ENCODE measurements at regions not wholly inside any gene's neighbourhood (a gene's known extent, or its start where the extent isn't known, plus 50 kb on each side); places are given as distances from the start of the nearest gene placed in this dataset.
A peak's percentile ranks its signal among the peaks of the same experiment; 100 is the strongest.
"Not testable (repeated sequence)": the region's sequence is repeated elsewhere in the genome, so short reads cannot be mapped to it uniquely, and the experiment has no call there.

DNA sequence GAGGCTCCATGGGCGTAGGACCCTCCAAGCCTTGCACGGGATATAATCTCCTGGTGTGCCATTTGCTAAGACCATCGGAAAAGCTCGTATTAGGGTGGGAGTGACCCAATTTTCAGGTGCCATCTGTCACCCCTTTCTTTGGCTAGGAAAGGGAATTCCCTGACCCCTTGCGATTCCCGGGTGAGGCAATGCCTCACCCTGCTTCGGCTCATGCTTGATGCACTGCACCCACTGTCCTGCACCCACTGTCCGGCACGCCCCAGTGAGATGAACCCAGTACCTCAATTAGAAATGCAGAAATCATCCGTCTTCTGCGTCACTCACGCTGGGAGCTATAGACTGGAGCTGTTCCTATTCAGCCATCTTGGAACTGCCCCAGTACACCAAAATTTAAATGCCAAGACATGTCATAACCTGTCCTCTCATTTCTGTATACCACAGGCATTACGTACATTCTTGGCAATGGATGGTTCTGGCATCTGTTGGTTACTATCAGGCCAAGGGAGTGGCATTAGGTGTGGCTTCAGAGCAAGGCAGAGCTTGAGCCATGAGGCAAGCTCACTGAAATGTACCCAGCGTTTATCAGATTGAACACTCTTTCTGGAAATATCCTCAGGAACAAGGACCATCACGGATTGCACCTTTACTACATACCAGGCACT lies 95.4 kb upstream of the GALNT18 start:
- FAIRE-seq (peak; percentile 99), DNase-seq (ENCODE audit: low read depth, low spot score) (peak; percentile 93)
- no peaks in the 10 kb centered on the region for H3K36me3 ChIP-seq (ENCODE audit: control insufficient read depth in 2 of 2, extremely low read depth in 1 of 2, insufficient read depth in 2 of 2, low read length in 2 of 2)
- peak overlapping the region; percentile 71 for H2AFZ ChIP-seq (ENCODE audit: control insufficient read depth, low read length)
- H3K4me2 ChIP-seq (ENCODE audit: control insufficient read depth, extremely low read depth, insufficient read depth, low read depth, low read length): peak overlapping the region; percentile 56
- no peaks in the 10 kb centered on the region for H3K27me3 ChIP-seq (ENCODE audit: control insufficient read depth, extremely low read depth, insufficient read depth, low read length)
- H3K9ac ChIP-seq (ENCODE audit: control insufficient read depth, extremely low read depth, insufficient read depth, low read length): peak overlapping the region; percentile 39
- H3K4me3 ChIP-seq (ENCODE audit: control insufficient read depth in 2 of 3, extremely low read depth in 1 of 3, insufficient read depth in 2 of 3, low read depth in 1 of 3, low read length in 3 of 3): no peak overlapping the region
- no peaks in the 10 kb centered on the region for H4K20me1 ChIP-seq (ENCODE audit: control insufficient read depth, extremely low read depth, insufficient read depth, low read length)
- H3K79me2 ChIP-seq (ENCODE audit: control insufficient read depth, insufficient read depth, low read length): no peaks in the 10 kb centered on the region
- dilution Hi-C loops (cut with MboI; ENCODE audit: extremely low pct_ligation_motif_present, low sequenced_read_pairs): no loop called here
- H3K9me3 ChIP-seq (ENCODE audit: control insufficient read depth, low read depth, low read length): peaks cover 8% of the 10 kb centered on the region
- no peaks in the 10 kb centered on the region for H3K9me1 ChIP-seq (ENCODE audit: control insufficient read depth, extremely low read depth, insufficient read depth, low read length)
- no peak for TF ChIP-seq EZH2 (IDR thresholded peaks at IDR 0.05; ENCODE audit: low read length)
- TF ChIP-seq, protein P1, sequence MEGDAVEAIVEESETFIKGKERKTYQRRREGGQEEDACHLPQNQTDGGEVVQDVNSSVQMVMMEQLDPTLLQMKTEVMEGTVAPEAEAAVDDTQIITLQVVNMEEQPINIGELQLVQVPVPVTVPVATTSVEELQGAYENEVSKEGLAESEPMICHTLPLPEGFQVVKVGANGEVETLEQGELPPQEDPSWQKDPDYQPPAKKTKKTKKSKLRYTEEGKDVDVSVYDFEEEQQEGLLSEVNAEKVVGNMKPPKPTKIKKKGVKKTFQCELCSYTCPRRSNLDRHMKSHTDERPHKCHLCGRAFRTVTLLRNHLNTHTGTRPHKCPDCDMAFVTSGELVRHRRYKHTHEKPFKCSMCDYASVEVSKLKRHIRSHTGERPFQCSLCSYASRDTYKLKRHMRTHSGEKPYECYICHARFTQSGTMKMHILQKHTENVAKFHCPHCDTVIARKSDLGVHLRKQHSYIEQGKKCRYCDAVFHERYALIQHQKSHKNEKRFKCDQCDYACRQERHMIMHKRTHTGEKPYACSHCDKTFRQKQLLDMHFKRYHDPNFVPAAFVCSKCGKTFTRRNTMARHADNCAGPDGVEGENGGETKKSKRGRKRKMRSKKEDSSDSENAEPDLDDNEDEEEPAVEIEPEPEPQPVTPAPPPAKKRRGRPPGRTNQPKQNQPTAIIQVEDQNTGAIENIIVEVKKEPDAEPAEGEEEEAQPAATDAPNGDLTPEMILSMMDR (optimal IDR thresholded peaks at IDR 0.05 in 1 of 3, IDR thresholded peaks at IDR 0.05 in 1 of 3, conservative IDR thresholded peaks at IDR 0.05 in 1 of 3; ENCODE audit: extremely low read depth in 1 of 3, insufficient read depth in 2 of 3, low read length in 3 of 3): no peak
- peaks cover 9% of the 10 kb centered on the region for H3K4me1 ChIP-seq (ENCODE audit: control insufficient read depth, extremely low read depth, insufficient read depth, low read length)
- peak overlapping the region; percentile 69 for H3K27ac ChIP-seq (ENCODE audit: control insufficient read depth, insufficient read depth, low read length)

DNA sequence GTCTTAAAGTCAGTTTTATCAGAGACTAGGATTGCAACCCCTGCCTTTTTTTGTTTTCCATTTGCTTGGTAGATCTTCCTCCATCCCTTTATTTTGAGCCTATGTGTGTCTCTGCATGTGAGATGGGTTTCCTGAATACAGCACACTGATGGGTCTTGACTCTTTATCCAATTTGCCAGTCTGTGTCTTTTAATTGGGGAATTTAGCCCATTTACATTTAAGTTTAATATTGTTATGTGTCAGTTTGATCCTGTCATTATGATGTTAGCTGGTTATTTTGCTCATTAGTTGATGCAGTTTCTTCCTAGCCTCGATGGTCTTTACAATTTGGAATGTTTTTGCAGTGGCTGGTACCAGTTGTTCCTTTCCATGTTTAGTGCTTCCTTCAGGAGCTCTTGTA lies 93.3 kb upstream of the GALNT18 start:
- H3K27ac ChIP-seq (ENCODE audit: control insufficient read depth, insufficient read depth, low read length); H3K9me3 ChIP-seq (ENCODE audit: control insufficient read depth, low read depth, low read length); H3K4me3 ChIP-seq (ENCODE audit: control insufficient read depth in 2 of 3, extremely low read depth in 1 of 3, insufficient read depth in 2 of 3, low read depth in 1 of 3, low read length in 3 of 3); H3K27me3 ChIP-seq (ENCODE audit: control insufficient read depth, extremely low read depth, insufficient read depth, low read length); H3K79me2 ChIP-seq (ENCODE audit: control insufficient read depth, insufficient read depth, low read length); H3K9me1 ChIP-seq (ENCODE audit: control insufficient read depth, extremely low read depth, insufficient read depth, low read length); H4K20me1 ChIP-seq (ENCODE audit: control insufficient read depth, extremely low read depth, insufficient read depth, low read length); H2AFZ ChIP-seq (ENCODE audit: control insufficient read depth, low read length); DNase-seq (ENCODE audit: low read depth, low spot score); H3K9ac ChIP-seq (ENCODE audit: control insufficient read depth, extremely low read depth, insufficient read depth, low read length); H3K4me1 ChIP-seq (ENCODE audit: control insufficient read depth, extremely low read depth, insufficient read depth, low read length); H3K36me3 ChIP-seq (ENCODE audit: control insufficient read depth in 2 of 2, extremely low read depth in 1 of 2, insufficient read depth in 2 of 2, low read length in 2 of 2); FAIRE-seq; dilution Hi-C loops (cut with MboI; ENCODE audit: extremely low pct_ligation_motif_present, low sequenced_read_pairs); H3K4me2 ChIP-seq (ENCODE audit: control insufficient read depth, extremely low read depth, insufficient read depth, low read depth, low read length): not testable (repeated sequence)

DNA sequence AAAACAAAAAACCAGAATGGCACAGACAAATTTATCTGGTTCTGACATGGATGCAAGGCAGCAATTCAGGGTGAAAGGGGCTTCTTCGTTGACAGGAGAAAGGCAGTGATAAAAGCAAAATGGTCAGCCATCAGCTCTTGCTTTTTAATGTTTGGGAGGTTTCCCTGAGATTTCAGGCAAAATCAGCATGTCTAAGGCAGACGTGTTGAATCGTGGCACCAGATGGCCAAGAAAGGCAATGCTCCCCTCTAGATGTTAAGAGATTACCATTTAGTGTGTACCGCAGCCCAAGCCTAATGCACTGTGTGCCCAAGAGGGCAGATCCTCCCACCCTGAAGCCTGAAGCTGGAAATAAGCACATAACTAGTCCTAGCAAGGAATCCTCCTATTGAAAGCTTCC lies 88.8 kb upstream of the GALNT18 start:
- no peak overlapping the region for H3K27ac ChIP-seq (ENCODE audit: control insufficient read depth, insufficient read depth, low read length)
- H2AFZ ChIP-seq (ENCODE audit: control insufficient read depth, low read length): no peak overlapping the region
- H3K36me3 ChIP-seq (ENCODE audit: control insufficient read depth in 2 of 2, extremely low read depth in 1 of 2, insufficient read depth in 2 of 2, low read length in 2 of 2): no peaks in the 10 kb centered on the region
- no peaks in the 10 kb centered on the region for H3K27me3 ChIP-seq (ENCODE audit: control insufficient read depth, extremely low read depth, insufficient read depth, low read length)
- DNase-seq (ENCODE audit: low read depth, low spot score): no peak
- no peak for FAIRE-seq
- no peaks in the 10 kb centered on the region for H3K9me3 ChIP-seq (ENCODE audit: control insufficient read depth, low read depth, low read length)
- no peak overlapping the region for H3K4me2 ChIP-seq (ENCODE audit: control insufficient read depth, extremely low read depth, insufficient read depth, low read depth, low read length)
- H4K20me1 ChIP-seq (ENCODE audit: control insufficient read depth, extremely low read depth, insufficient read depth, low read length): no peaks in the 10 kb centered on the region
- H3K4me3 ChIP-seq (ENCODE audit: control insufficient read depth in 2 of 3, extremely low read depth in 1 of 3, insufficient read depth in 2 of 3, low read depth in 1 of 3, low read length in 3 of 3): no peak overlapping the region
- dilution Hi-C loops (cut with MboI; ENCODE audit: extremely low pct_ligation_motif_present, low sequenced_read_pairs): no loop called here
- no peaks in the 10 kb centered on the region for H3K79me2 ChIP-seq (ENCODE audit: control insufficient read depth, insufficient read depth, low read length)
- no peak overlapping the region for H3K9ac ChIP-seq (ENCODE audit: control insufficient read depth, extremely low read depth, insufficient read depth, low read length)
- no peaks in the 10 kb centered on the region for H3K9me1 ChIP-seq (ENCODE audit: control insufficient read depth, extremely low read depth, insufficient read depth, low read length)
- TF ChIP-seq EZH2 (IDR thresholded peaks at IDR 0.05; ENCODE audit: low read length): no peak
- TF ChIP-seq, protein P1 (optimal IDR thresholded peaks at IDR 0.05 in 1 of 3, IDR thresholded peaks at IDR 0.05 in 1 of 3, conservative IDR thresholded peaks at IDR 0.05 in 1 of 3; ENCODE audit: extremely low read depth in 1 of 3, insufficient read depth in 2 of 3, low read length in 3 of 3): no peak
- peaks cover 7% of the 10 kb centered on the region for H3K4me1 ChIP-seq (ENCODE audit: control insufficient read depth, extremely low read depth, insufficient read depth, low read length)
